ENCODE measurements at regions not wholly inside any gene's neighbourhood (a gene's known extent, or its start where the extent isn't known, plus 50 kb on each side); places are given as distances from the start of the nearest gene placed in this dataset.
"Not testable (repeated sequence)": the region's sequence is repeated elsewhere in the genome, so short reads cannot be mapped to it uniquely, and the experiment has no call there.

- no peak overlapping the region for H3K4me3 ChIP-seq (ENCODE audit: low read depth, low read length)
- peak; percentile 98 for DNase-seq (ENCODE audit: low read depth)
These were observed 365.3 kb upstream of the KCNMB2 start for GRCh38 chr3:178170698-178171535.

- DNase-seq (ENCODE audit: low read depth), result no peak
- no peak overlapping the region for H3K4me3 ChIP-seq (ENCODE audit: low read depth, low read length)
These were observed 364.1 kb upstream of the KCNMB2 start for GRCh38 chr3:178172121-178172520.

GRCh38 chr3:178174201-178174915 lies 361.9 kb upstream of the KCNMB2 start:
- H3K4me3 ChIP-seq (ENCODE audit: low read depth, low read length), result no peak overlapping the region
- DNase-seq (ENCODE audit: low read depth), result no peak

GRCh38 chr3:178181088-178181487 lies 355.1 kb upstream of the KCNMB2 start:
- no peak for DNase-seq (ENCODE audit: low read depth)
- no peak overlapping the region for H3K4me3 ChIP-seq (ENCODE audit: low read depth, low read length)

- DNase-seq (ENCODE audit: low read depth), result no peak
- no peak overlapping the region for H3K4me3 ChIP-seq (ENCODE audit: low read depth, low read length)
These were observed 354.5 kb upstream of the KCNMB2 start for GRCh38 chr3:178181784-178182183.

GRCh38 chr3:178182337-178182779 lies 353.9 kb upstream of the KCNMB2 start:
- DNase-seq (ENCODE audit: low read depth), result no peak
- no peak overlapping the region for H3K4me3 ChIP-seq (ENCODE audit: low read depth, low read length)

GRCh38 chr3:178184833-178185232 lies 351.4 kb upstream of the KCNMB2 start:
- DNase-seq (ENCODE audit: low read depth), result no peak
- H3K4me3 ChIP-seq (ENCODE audit: low read depth, low read length), result no peak overlapping the region

DNA sequence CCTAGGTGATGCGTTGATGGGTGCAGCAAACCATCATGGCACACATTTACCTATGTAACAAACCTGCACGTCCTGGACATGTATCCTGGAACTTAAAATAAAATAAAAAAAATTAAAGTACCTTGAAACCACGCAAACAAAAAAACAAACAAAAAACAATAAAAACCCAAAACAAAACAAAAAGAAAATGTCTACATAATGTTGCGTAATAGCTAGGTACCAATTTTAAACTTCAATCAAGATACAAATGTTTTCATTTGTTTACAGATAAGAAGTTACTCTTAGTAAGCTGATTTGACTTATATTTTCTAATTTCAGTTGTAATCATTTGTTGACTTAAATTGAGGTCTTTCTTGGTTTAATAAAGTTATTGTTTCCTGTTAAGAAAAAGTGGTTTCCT lies 349.6 kb upstream of the KCNMB2 start:
- no peak for DNase-seq (ENCODE audit: low read depth)
- no peak overlapping the region for H3K4me3 ChIP-seq (ENCODE audit: low read depth, low read length)

DNA sequence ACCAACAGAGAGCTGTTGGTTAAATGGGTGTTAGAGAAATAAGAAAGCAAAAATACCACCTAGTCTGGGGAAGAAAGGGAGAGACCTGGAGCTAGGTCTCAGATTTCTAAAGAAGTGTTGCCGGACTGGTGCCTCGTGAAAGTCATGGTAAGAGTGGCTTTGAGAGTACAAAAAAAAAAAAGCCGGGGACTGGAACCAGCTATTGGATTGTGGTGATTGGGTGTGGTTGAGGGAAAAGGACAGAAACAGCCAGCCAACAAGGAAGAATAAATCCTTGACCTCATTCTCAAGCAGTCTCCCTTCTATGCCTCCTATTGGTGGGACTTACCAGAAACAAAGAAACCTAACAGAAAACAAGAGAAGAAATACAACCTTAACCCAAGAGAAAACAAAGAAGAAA lies 346.4 kb upstream of the KCNMB2 start:
- no peak overlapping the region for H3K4me3 ChIP-seq (ENCODE audit: low read depth, low read length)
- DNase-seq (ENCODE audit: low read depth), result no peak

DNA sequence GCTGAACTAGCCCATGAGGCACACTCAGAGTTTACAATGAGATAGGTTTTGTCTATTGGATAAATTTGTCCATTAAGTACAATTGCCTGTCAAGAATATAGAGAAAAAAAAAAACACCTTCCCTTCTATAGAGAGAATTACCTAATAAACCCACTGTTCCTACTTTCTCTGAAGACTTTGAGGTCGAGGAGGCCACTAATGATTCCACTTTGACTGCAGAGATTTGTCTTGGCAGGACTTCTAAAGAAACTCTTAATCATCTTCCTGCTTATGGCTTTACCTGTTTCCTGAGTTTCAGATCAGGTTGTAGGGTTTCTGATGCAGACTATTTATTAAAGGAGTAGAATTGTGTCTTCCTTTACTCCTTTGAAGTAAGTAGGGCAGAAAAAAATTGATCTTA lies 342.4 kb upstream of the KCNMB2 start:
- no peak for DNase-seq (ENCODE audit: low read depth)
- no peak overlapping the region for H3K4me3 ChIP-seq (ENCODE audit: low read depth, low read length)

GRCh38 chr3:178194539-178194938 lies 341.7 kb upstream of the KCNMB2 start:
- H3K4me3 ChIP-seq (ENCODE audit: low read depth, low read length), result no peak overlapping the region
- no peak for DNase-seq (ENCODE audit: low read depth)

DNA sequence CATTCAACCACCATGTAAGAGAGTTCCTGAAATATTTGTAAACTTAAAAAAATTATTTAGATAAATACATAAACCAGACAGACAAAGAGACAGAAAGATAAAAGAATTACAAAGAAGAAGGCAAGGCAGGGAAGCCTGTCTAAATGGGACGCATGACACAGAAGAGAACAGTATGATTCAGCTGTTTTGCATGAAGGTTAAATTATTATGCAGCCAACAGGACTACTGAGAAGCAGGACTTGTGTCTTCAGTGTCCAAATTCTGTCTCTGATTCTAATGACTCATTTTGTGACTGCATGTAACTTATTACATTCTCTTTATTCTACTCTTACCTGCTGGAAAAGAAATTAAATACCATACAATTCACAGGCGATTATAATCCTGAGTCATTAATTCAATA lies 340.4 kb upstream of the KCNMB2 start:
- no peak overlapping the region for H3K4me3 ChIP-seq (ENCODE audit: low read depth, low read length)

DNA sequence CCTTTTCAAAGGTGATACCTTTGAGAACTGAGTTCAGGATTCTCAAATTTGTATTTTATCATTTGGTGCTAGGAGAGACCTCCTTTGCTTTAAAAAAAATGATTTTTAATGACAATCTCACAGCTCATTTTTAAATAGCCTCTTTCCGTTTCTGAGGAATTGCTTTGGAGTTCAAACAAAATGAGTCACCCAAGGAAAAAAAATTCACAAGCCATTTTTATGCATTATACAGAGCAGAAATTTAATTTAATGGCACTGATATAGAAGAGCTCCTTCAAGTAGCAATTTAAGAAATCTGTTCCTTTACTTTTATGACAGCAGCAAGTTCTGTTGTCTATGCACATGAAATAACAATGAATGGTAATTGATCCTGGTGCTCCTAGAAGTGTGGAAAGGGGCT lies 337.9 kb upstream of the KCNMB2 start:
- no peak overlapping the region for H3K4me3 ChIP-seq (ENCODE audit: low read depth, low read length)
- no peak for DNase-seq (ENCODE audit: low read depth)

More for the DNA sequence above, 340.4 kb upstream of the KCNMB2 start:
- peak; percentile 51 for DNase-seq (ENCODE audit: low read depth)

DNA sequence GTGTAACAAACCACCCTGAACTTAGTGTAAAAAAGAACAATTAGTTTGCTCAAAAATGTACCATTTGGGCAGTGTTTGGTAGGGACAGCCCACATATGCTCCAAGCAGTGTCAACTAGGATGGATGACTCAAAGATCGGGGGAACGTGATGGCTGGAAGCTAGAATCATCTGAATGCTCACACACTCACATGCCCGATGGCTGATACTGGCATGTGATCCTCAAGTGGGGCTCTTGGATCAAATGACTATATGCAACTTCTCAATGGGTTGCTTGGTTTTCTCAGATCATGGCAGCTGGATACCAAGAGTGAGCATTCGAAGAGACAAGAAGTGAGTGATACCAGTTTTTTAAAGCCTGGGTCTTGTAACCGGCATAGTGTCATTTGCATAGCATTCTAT lies 335.9 kb upstream of the KCNMB2 start:
- no peak overlapping the region for H3K4me3 ChIP-seq (ENCODE audit: low read depth, low read length)
- no peak for DNase-seq (ENCODE audit: low read depth)

DNA sequence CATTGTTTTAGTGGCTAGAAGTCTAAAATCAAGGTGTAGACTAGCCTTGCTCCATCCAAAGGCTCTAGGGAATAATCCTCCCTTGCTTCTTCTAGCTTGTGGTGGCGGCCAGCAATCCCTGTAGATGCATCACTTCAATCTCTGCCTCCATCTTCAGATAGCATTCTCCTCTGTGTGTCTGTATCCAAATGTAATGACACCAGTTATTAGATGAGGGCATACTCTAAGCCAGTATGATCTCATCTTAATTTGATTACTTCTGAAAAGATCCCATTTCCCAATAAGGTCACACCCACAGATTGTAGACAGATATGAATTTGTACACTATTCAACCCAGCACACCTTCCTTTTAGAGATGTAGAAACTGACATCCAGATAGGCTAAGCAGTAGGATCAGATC lies 334.5 kb upstream of the KCNMB2 start:
- no peak for DNase-seq (ENCODE audit: low read depth)

DNA sequence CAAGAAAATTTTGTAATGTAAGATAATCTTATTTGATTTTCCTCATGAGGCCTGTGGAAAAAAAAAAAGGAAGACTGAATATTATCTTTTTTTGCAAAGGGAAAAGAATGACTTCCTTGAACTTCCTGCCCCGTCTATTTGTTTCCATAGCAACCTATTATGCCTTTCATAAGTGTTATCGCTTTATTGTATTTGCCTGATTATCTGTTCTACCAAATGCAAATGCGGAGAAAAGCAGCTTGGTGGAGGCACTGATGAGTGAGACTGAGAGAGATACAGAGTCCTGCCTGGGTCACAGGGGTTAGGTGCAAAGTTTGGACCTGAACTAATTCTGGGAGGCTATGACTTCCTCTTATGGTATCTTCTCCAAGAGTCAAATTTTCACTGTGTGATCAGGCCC lies 334.0 kb upstream of the KCNMB2 start:
- no peak overlapping the region for H3K4me3 ChIP-seq (ENCODE audit: low read depth, low read length)
- DNase-seq (ENCODE audit: low read depth), result no peak

More for the DNA sequence above, 334.5 kb upstream of the KCNMB2 start:
- H3K4me3 ChIP-seq (ENCODE audit: low read depth, low read length), result no peak overlapping the region

DNA sequence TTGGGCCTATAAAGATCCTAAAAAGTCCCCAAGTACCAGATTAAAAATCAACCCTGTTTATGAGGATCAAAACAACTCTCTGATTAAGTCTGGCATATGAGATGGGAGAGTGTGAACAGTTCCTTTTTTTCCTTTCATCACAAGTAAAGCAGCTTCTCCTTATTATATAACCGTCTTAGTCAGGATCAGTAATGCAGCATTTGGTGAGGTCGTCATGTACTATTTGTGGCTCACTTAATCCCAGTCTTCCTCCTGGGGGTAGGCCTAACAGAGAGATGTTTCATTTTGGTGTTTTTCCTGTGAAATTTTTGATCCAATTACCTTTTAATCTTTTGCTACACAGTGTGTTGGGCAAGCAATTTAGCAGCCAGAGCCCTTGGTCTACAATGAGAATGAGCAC lies 333.1 kb upstream of the KCNMB2 start:
- peak; percentile 47 for DNase-seq (ENCODE audit: low read depth)
- H3K4me3 ChIP-seq (ENCODE audit: low read depth, low read length), result no peak overlapping the region

DNA sequence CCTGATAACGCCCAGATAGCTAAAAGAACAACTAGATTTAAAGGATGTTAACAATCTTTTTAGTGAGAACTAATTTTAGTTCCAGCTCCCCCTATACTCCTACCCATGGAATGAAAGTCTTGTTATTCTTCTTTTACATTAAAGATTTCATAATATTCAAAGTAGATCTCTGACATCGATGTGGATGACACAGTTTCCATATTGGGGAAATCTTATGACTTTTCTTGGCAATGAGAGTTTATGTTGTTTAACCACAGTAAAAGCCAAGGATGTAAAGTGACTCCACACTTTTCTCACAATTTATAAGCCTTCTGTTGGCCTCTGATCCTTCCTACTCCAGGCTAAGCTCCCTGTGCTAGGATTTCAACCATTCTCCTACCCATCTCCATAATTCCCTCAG lies 332.6 kb upstream of the KCNMB2 start:
- DNase-seq (ENCODE audit: low read depth), result peak; percentile 34
- no peak overlapping the region for H3K4me3 ChIP-seq (ENCODE audit: low read depth, low read length)

DNA sequence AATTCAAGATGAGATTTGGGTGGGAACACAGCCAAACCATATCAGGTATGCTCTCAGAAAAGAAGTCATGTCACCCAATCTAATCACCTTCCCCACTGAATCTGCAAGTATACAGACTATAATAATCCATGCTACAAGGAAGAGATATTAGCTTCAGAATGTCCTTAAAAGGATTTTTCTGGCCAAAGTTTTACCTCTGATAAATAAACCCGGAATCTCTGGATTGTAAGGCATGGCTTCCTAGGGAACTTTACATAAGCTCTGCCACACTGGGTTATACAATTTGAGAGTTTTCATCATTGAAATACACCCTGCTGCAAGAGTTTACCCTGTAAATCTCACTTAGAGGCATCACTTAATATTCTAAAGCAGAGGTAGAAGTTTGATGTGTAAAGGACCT lies 330.5 kb upstream of the KCNMB2 start:
- H3K4me3 ChIP-seq (ENCODE audit: low read depth, low read length), result no peak overlapping the region
- DNase-seq (ENCODE audit: low read depth), result no peak

GRCh38 chr3:178206521-178206920 lies 329.7 kb upstream of the KCNMB2 start:
- no peak for DNase-seq (ENCODE audit: low read depth)
- no peak overlapping the region for H3K4me3 ChIP-seq (ENCODE audit: low read depth, low read length)

DNA sequence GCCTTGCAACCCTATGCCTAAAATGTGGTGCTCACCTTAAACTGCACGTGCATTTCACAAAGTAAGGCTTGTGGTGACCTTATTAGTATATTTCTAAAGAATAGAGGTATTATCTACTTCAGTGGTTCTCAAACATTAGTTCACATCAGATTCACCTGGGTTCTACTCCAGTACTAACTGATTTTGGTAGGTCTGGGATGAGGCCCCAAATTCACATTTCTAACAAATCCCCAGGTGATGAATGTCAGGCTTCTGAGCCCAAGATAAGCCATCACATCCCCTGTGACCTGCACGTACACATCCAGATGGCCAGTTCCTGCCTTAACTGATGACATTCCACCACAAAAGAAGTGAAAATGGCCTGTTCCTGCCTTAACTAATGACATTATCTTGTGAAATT lies 329.1 kb upstream of the KCNMB2 start:
- not testable (repeated sequence) for DNase-seq (ENCODE audit: low read depth); H3K4me3 ChIP-seq (ENCODE audit: low read depth, low read length)

All from skeletal muscle cell (primary cell).